Neural progenitor cell (in vitro differentiated cells): ENCODE measurements at regions not wholly inside any gene's neighbourhood (a gene's known extent, or its start where the extent isn't known, plus 50 kb on each side); places are given as distances from the start of the nearest gene placed in this dataset.

Source experiments
- EZH2 ChIP-seq: fragments of 200-600 bp; sonication (generic); IDR thresholded peaks from 2 replicates; pipeline ENCODE4 v1.6.1; 2017; ENCODE audit warnings: antibody characterized with exemption, mild to moderate bottlenecking, moderate library complexity
- TF ChIP-seq, protein P1 (sequence below): fragments of 200-600 bp; sonication (generic); IDR thresholded peaks from 2 replicates; pipeline ENCODE4 v1.5.1; 2017; ENCODE audit warnings: antibody characterized with exemption, mild to moderate bottlenecking

DNA sequence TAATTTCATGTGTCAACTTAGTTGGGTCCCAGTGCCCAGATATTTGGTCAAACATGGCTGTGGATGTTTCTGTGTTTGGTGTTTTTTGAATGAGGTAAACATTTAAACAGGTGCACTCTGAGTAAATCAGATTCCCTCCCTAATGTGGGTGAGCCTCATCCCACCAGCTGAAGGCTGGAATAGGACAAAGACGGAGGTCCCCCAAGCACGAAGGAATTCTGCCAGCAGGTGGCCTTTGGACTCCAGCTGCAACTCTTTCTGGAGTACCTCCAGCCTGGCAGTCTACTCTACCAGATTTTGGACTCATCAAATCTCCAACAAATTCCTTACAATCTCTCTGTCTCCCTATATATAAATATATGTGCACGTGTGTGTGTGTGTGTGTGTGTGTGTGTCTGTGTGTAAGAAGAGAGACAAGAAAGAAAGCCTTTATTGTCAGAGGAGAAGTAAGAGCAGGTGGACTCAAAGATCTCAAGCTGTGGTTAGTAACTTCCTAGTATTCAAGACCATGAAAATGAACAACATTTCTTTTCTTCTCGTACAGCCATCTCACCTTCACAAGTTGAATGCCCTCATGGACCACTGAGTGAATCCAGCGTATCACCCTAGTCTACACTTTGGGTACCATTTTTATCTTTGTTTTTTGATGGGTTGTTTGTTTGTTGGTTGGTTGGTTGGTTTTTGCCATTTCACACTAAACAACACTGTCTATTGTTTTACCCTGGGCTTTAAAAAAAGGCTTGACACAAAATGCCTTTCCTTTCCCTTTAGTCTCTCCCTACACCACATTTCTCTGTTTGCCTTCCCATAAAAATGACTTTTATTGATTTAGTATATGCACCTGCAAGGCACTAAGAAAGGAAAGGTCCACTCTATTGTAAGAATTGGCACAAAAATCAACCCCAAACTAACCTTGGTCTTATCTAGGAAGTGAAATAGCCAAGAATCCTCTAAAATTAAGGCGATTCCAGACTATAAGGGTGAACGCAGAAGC is 118.7 kb downstream of the TENT4A start:
- no peak for TF ChIP-seq EZH2
- TF ChIP-seq, protein P1, sequence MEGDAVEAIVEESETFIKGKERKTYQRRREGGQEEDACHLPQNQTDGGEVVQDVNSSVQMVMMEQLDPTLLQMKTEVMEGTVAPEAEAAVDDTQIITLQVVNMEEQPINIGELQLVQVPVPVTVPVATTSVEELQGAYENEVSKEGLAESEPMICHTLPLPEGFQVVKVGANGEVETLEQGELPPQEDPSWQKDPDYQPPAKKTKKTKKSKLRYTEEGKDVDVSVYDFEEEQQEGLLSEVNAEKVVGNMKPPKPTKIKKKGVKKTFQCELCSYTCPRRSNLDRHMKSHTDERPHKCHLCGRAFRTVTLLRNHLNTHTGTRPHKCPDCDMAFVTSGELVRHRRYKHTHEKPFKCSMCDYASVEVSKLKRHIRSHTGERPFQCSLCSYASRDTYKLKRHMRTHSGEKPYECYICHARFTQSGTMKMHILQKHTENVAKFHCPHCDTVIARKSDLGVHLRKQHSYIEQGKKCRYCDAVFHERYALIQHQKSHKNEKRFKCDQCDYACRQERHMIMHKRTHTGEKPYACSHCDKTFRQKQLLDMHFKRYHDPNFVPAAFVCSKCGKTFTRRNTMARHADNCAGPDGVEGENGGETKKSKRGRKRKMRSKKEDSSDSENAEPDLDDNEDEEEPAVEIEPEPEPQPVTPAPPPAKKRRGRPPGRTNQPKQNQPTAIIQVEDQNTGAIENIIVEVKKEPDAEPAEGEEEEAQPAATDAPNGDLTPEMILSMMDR, result no peak
